HepG2 (cell line): ENCODE measurements at regions not wholly inside any gene's neighbourhood (a gene's known extent, or its start where the extent isn't known, plus 50 kb on each side); places are given as distances from the start of the nearest gene placed in this dataset.

ENCODE experiments used
- ELF4 ChIP-seq: sonication (generic); formaldehyde crosslinking; IDR thresholded peaks from 2 replicates; pipeline ENCODE4 v1.5.0; 2020; ENCODE audit warnings: missing genetic modification reagents, mild to moderate bottlenecking, moderate library complexity, borderline replicate concordance
- EP300 ChIP-seq, 3 experiments: sonication (generic) in 1 of 3; formaldehyde crosslinking in 1 of 3; IDR thresholded peaks; 2 replicates each; pipeline versions ENCODE4 v1.5.1 to v1.6.1; 2011 to 2020; ENCODE audit warnings: low read depth in 2 of 3, low read length in 2 of 3, borderline replicate concordance in 1 of 3, improper control_type of control experiment in 1 of 3, mild to moderate bottlenecking in 1 of 3, missing genetic modification reagents in 1 of 3, moderate library complexity in 1 of 3
- FOXA1 ChIP-seq, 2 experiments: fragments of 450-650 bp in 1 of 2; sonication (generic) in 1 of 2; formaldehyde crosslinking in 1 of 2; IDR thresholded peaks; 2 replicates each; pipeline versions ENCODE4 v1.4.0 to v1.6.1; 2016 to 2020; ENCODE audit warnings: missing genetic modification reagents in 1 of 2
- GABPA ChIP-seq, 2 experiments: IDR thresholded peaks; 2 replicates each; pipeline ENCODE4 v1.6.1; 2011 to 2016; ENCODE audit warnings: low read depth in 2 of 2, low read length in 1 of 2, missing biosample characterization in 1 of 2, missing genetic modification characterization in 1 of 2
- HDAC2 ChIP-seq: sonication (generic); formaldehyde crosslinking; IDR thresholded peaks from 2 replicates; pipeline ENCODE4 v1.4.0; 2020; ENCODE audit warnings: missing genetic modification reagents
- HNF4A ChIP-seq: sonication (generic); formaldehyde crosslinking; IDR thresholded peaks from 2 replicates; pipeline ENCODE4 v1.4.0; 2020; ENCODE audit warnings: missing genetic modification reagents
- NR1H2 ChIP-seq: sonication (generic); formaldehyde crosslinking; IDR thresholded peaks from 2 replicates; pipeline ENCODE4 v1.8.1; 2022; ENCODE audit warnings: low read depth, missing genetic modification reagents, borderline replicate concordance
- RELA ChIP-seq: sonication (generic); formaldehyde crosslinking; IDR thresholded peaks from 2 replicates; pipeline ENCODE4 v1.4.0; 2020; ENCODE audit warnings: missing genetic modification reagents
- ZFAT ChIP-seq: sonication (generic); formaldehyde crosslinking; conservative IDR thresholded peaks from 2 replicates; pipeline ENCODE4 v1.8.1; 2023; ENCODE audit warnings: missing genetic modification reagents, inconsistent platforms
- ZFP41 ChIP-seq: sonication (generic); formaldehyde crosslinking; IDR thresholded peaks from 2 replicates; pipeline ENCODE4 v1.4.0; 2020; ENCODE audit warnings: mild to moderate bottlenecking, missing genetic modification reagents, borderline replicate concordance
- ZNF343 ChIP-seq: sonication (generic); formaldehyde crosslinking; IDR thresholded peaks from 2 replicates; pipeline ENCODE4 v1.4.0; 2020; ENCODE audit warnings: mild to moderate bottlenecking, missing genetic modification reagents
- ZNF441 ChIP-seq: sonication (generic); formaldehyde crosslinking; IDR thresholded peaks from 2 replicates; pipeline ENCODE4 v1.7.0; 2021; ENCODE audit warnings: missing genetic modification reagents, borderline replicate concordance
- TF ChIP-seq, protein P1 (sequence below): sonication (generic); formaldehyde crosslinking; IDR thresholded peaks from 2 replicates; pipeline ENCODE4 v1.5.0; 2020; ENCODE audit warnings: mild to moderate bottlenecking, missing genetic modification reagents, moderate library complexity

GRCh38 chr4:17433827-17434226 is 78.1 kb downstream of the QDPR start:
- TF ChIP-seq RELA (CRISPR knock-in tag) = no peak
- TF ChIP-seq, protein P1, sequence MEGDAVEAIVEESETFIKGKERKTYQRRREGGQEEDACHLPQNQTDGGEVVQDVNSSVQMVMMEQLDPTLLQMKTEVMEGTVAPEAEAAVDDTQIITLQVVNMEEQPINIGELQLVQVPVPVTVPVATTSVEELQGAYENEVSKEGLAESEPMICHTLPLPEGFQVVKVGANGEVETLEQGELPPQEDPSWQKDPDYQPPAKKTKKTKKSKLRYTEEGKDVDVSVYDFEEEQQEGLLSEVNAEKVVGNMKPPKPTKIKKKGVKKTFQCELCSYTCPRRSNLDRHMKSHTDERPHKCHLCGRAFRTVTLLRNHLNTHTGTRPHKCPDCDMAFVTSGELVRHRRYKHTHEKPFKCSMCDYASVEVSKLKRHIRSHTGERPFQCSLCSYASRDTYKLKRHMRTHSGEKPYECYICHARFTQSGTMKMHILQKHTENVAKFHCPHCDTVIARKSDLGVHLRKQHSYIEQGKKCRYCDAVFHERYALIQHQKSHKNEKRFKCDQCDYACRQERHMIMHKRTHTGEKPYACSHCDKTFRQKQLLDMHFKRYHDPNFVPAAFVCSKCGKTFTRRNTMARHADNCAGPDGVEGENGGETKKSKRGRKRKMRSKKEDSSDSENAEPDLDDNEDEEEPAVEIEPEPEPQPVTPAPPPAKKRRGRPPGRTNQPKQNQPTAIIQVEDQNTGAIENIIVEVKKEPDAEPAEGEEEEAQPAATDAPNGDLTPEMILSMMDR (CRISPR knock-in tag) = no peak
- TF ChIP-seq EP300 (IDR thresholded peaks at IDR 0.05; ENCODE audit: low read depth in 2 of 2, low read length in 2 of 2) = no peak
- no peak for TF ChIP-seq EP300 (CRISPR knock-in tag; IDR thresholded peaks at IDR 0.05; ENCODE audit: borderline replicate concordance)
- TF ChIP-seq ZNF343 = no peak
- no peak for TF ChIP-seq ZNF441
- TF ChIP-seq FOXA1 (IDR thresholded peaks at IDR 0.05) = no peak
- TF ChIP-seq FOXA1 (CRISPR knock-in tag; IDR thresholded peaks at IDR 0.05) = no peak
- TF ChIP-seq GABPA (IDR thresholded peaks at IDR 0.05; ENCODE audit: low read depth, low read length) = no peak
- no peak for TF ChIP-seq GABPA (CRISPR knock-in tag; IDR thresholded peaks at IDR 0.05; ENCODE audit: low read depth)
- TF ChIP-seq ZFP41 (CRISPR knock-in tag) = no peak
- TF ChIP-seq NR1H2 (CRISPR knock-in tag) = no peak
- TF ChIP-seq ELF4 = no peak
- TF ChIP-seq HNF4A (CRISPR knock-in tag) = no peak
- TF ChIP-seq HDAC2 (CRISPR knock-in tag) = no peak
- TF ChIP-seq ZFAT = no peak
